ENCODE measurements at regions not wholly inside any gene's neighbourhood (a gene's known extent, or its start where the extent isn't known, plus 50 kb on each side); places are given as distances from the start of the nearest gene placed in this dataset.

- DNase-seq, result no peak
These were observed 77.0 kb upstream of the SPATA12 start for GRCh38 chr3:56983427-56983826.

GRCh38 chr3:56981445-56982230 lies 78.8 kb upstream of the SPATA12 start:
- DNase-seq, result no peak

- no peak for DNase-seq
These were observed 79.6 kb upstream of the SPATA12 start for GRCh38 chr3:56980798-56981390.

GRCh38 chr3:56980243-56980642 lies 80.2 kb upstream of the SPATA12 start:
- DNase-seq, result no peak

- no peak for DNase-seq
These were observed 80.7 kb upstream of the SPATA12 start for GRCh38 chr3:56979791-56980190.

GRCh38 chr3:56977561-56977889 lies 82.9 kb upstream of the SPATA12 start:
- DNase-seq, result no peak

- peak; percentile 29 for DNase-seq
These were observed 83.6 kb upstream of the SPATA12 start for GRCh38 chr3:56976651-56977560.

GRCh38 chr3:56975567-56975966 lies 84.9 kb upstream of the SPATA12 start:
- no peak for DNase-seq

- DNase-seq, result no peak
These were observed 86.1 kb upstream of the SPATA12 start for GRCh38 chr3:56974247-56974930.

- no peak for DNase-seq
These were observed 88.6 kb upstream of the SPATA12 start for GRCh38 chr3:56971816-56972215.

GRCh38 chr3:56971261-56971660 lies 89.2 kb upstream of the SPATA12 start:
- DNase-seq, result no peak

GRCh38 chr3:56970461-56970879 lies 90.0 kb upstream of the SPATA12 start:
- no peak for DNase-seq

- no peak for DNase-seq
These were observed 90.6 kb upstream of the SPATA12 start for GRCh38 chr3:56969851-56970250.

GRCh38 chr3:56966509-56966908 lies 94.0 kb upstream of the SPATA12 start:
- no peak for DNase-seq

GRCh38 chr3:56966104-56966503 lies 94.4 kb upstream of the SPATA12 start:
- DNase-seq, result no peak

GRCh38 chr3:56962922-56963321 lies 97.5 kb upstream of the SPATA12 start:
- no peak for DNase-seq

- peak; percentile 94 for DNase-seq
These were observed 98.3 kb upstream of the SPATA12 start for GRCh38 chr3:56962206-56962605.

- no peak for DNase-seq
These were observed 100.1 kb upstream of the SPATA12 start for GRCh38 chr3:56960234-56960917.

- no peak for DNase-seq
These were observed 101.6 kb upstream of the SPATA12 start for GRCh38 chr3:56958879-56959278.

- DNase-seq, result no peak
These were observed 102.9 kb upstream of the SPATA12 start for GRCh38 chr3:56957522-56957921.

GRCh38 chr3:56956906-56957305 lies 103.6 kb upstream of the SPATA12 start:
- DNase-seq, result no peak

- DNase-seq, result no peak
These were observed 104.9 kb upstream of the SPATA12 start for GRCh38 chr3:56955492-56956111.
